ENCODE measurements at regions not wholly inside any gene's neighbourhood (a gene's known extent, or its start where the extent isn't known, plus 50 kb on each side); places are given as distances from the start of the nearest gene placed in this dataset.

- TF ChIP-seq, protein P1, sequence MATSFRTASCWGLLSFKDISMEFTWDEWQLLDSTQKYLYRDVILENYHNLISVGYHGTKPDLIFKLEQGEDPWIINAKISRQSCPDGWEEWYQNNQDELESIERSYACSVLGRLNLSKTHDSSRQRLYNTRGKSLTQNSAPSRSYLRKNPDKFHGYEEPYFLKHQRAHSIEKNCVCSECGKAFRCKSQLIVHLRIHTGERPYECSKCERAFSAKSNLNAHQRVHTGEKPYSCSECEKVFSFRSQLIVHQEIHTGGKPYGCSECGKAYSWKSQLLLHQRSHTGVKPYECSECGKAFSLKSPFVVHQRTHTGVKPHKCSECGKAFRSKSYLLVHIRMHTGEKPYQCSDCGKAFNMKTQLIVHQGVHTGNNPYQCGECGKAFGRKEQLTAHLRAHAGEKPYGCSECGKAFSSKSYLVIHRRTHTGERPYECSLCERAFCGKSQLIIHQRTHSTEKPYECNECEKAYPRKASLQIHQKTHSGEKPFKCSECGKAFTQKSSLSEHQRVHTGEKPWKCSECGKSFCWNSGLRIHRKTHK (tag by site-specific recombination; IDR thresholded peaks at IDR 0.05) = no peak
These were observed 291.2 kb upstream of the HS3ST1 start (continued) for GRCh38 chr4:11719879-11720278.

DNA sequence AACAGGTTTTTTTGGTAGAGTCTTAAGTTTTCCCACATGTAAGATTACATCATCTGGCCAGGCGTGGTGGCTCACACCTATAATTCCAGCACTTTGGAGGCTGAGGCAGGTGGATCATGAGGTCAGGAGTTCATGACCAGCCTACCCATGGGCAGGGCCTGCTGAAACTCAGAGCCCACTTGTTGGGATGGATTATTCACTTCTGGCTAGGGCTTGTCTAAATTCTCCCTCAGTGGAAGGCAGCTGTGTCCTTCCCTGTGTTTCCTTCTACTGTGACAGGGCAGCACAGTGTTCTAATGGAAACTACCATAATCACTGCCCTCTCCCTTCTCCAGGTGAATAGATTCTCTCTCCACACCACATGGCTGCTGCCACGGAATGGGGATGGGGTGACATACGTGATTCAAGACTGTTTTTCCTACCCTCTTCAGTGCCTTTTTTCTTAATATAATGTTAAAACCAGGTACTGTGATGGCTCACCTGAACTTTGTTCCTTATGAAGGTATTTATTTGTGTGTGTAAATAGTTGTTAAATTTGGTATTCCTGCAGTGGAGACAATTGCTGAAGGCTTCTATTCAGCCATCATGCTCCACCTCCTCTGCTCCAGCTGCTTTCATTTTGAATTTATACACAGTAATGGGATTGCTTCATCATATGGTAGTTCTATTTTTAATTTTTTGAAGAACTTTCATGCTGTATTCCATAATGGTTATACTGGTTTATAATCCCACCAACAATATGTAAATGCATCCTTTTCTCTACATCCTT, 287.2 kb upstream of the HS3ST1 start:
- Histone ChIP-seq H3K4me1 (ENCODE audit: control insufficient read depth, insufficient read depth, low read length) (no peaks in the 10 kb centered on the region), H3K4me3 (ENCODE audit: low read depth, low read length) (no peak overlapping the region), H3K9me3 (ENCODE audit: control insufficient read depth, insufficient read depth, low read depth, low read length) (no peaks in the 10 kb centered on the region), H3K36me3 (ENCODE audit: control insufficient read depth in 2 of 2, insufficient read depth in 1 of 2, low read length in 2 of 2) (no peaks in the 10 kb centered on the region), H3K27ac (ENCODE audit: extremely low read depth, low read depth, low read length) (no peak overlapping the region)
- ChIA-PET CTCF (no interaction called here), POLR2A (no interaction called here)
- TF ChIP-seq ZNF266 (tag by site-specific recombination; IDR thresholded peaks at IDR 0.05; ENCODE audit: low read depth) (no peak), ZNF112 (tag by site-specific recombination; IDR thresholded peaks at IDR 0.05) (no peak), ZNF621 (tag by site-specific recombination; IDR thresholded peaks at IDR 0.05) (no peak), ZBTB17 (tag by site-specific recombination; IDR thresholded peaks at IDR 0.05) (no peak), ZNF664 (tag by site-specific recombination; IDR thresholded peaks at IDR 0.05) (no peak), ZNF155 (tag by site-specific recombination; IDR thresholded peaks at IDR 0.05) (no peak), ZNF184 (tag by site-specific recombination; IDR thresholded peaks at IDR 0.05) (no peak), ZNF10 (tag by site-specific recombination; IDR thresholded peaks at IDR 0.05) (no peak), FEZF1 (tag by site-specific recombination; IDR thresholded peaks at IDR 0.05) (no peak), ZNF560 (tag by site-specific recombination; IDR thresholded peaks at IDR 0.05; ENCODE audit: borderline replicate concordance) (no peak), MYNN (tag by site-specific recombination; IDR thresholded peaks at IDR 0.05; ENCODE audit: borderline replicate concordance) (no peak)
- TF ChIP-seq, protein P2, sequence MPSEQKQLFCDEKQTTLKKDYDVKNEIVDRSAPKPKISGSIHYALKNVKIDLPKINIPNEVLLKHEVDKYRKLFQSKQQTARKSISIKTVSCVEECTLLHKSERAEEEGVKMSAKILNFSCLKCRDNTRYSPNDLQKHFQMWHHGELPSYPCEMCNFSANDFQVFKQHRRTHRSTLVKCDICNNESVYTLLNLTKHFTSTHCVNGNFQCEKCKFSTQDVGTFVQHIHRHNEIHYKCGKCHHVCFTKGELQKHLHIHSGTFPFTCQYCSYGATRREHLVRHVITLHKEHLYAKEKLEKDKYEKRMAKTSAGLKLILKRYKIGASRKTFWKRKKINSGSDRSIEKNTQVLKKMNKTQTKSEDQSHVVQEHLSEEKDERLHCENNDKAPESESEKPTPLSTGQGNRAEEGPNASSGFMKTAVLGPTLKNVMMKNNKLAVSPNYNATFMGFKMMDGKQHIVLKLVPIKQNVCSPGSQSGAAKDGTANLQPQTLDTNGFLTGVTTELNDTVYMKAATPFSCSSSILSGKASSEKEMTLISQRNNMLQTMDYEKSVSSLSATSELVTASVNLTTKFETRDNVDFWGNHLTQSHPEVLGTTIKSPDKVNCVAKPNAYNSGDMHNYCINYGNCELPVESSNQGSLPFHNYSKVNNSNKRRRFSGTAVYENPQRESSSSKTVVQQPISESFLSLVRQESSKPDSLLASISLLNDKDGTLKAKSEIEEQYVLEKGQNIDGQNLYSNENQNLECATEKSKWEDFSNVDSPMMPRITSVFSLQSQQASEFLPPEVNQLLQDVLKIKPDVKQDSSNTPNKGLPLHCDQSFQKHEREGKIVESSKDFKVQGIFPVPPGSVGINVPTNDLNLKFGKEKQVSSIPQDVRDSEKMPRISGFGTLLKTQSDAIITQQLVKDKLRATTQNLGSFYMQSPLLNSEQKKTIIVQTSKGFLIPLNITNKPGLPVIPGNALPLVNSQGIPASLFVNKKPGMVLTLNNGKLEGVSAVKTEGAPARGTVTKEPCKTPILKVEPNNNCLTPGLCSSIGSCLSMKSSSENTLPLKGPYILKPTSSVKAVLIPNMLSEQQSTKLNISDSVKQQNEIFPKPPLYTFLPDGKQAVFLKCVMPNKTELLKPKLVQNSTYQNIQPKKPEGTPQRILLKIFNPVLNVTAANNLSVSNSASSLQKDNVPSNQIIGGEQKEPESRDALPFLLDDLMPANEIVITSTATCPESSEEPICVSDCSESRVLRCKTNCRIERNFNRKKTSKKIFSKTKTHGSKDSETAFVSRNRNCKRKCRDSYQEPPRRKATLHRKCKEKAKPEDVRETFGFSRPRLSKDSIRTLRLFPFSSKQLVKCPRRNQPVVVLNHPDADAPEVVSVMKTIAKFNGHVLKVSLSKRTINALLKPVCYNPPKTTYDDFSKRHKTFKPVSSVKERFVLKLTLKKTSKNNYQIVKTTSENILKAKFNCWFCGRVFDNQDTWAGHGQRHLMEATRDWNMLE (tag by site-specific recombination; conservative IDR thresholded peaks at IDR 0.05; ENCODE audit: low read depth) = no peak

- ChIA-PET CTCF (interaction anchor here (0.7 kb wide), 1 partner anchor 869 kb away, joined by 3 read pairs; no protein-coding TSS in a partner anchor), POLR2A (no interaction called here)
- H3K36me3 ChIP-seq (ENCODE audit: control insufficient read depth in 2 of 2, insufficient read depth in 1 of 2, low read length in 2 of 2) = no peaks in the 10 kb centered on the region
- TF ChIP-seq ZBTB21 (tag by site-specific recombination; IDR thresholded peaks at IDR 0.05) (no peak), ZNF350 (tag by site-specific recombination; IDR thresholded peaks at IDR 0.05) (no peak), ZNF610 (tag by site-specific recombination; IDR thresholded peaks at IDR 0.05; ENCODE audit: borderline replicate concordance) (no peak), ZNF433 (tag by site-specific recombination; IDR thresholded peaks at IDR 0.05; ENCODE audit: low read depth) (no peak), TRIM28 (IDR thresholded peaks at IDR 0.05; ENCODE audit: borderline replicate concordance, low read length) (no peak), ZNF747 (tag by site-specific recombination; IDR thresholded peaks at IDR 0.05) (no peak), SP2 (tag by site-specific recombination; IDR thresholded peaks at IDR 0.05) (no peak)
- TF ChIP-seq, protein P3, sequence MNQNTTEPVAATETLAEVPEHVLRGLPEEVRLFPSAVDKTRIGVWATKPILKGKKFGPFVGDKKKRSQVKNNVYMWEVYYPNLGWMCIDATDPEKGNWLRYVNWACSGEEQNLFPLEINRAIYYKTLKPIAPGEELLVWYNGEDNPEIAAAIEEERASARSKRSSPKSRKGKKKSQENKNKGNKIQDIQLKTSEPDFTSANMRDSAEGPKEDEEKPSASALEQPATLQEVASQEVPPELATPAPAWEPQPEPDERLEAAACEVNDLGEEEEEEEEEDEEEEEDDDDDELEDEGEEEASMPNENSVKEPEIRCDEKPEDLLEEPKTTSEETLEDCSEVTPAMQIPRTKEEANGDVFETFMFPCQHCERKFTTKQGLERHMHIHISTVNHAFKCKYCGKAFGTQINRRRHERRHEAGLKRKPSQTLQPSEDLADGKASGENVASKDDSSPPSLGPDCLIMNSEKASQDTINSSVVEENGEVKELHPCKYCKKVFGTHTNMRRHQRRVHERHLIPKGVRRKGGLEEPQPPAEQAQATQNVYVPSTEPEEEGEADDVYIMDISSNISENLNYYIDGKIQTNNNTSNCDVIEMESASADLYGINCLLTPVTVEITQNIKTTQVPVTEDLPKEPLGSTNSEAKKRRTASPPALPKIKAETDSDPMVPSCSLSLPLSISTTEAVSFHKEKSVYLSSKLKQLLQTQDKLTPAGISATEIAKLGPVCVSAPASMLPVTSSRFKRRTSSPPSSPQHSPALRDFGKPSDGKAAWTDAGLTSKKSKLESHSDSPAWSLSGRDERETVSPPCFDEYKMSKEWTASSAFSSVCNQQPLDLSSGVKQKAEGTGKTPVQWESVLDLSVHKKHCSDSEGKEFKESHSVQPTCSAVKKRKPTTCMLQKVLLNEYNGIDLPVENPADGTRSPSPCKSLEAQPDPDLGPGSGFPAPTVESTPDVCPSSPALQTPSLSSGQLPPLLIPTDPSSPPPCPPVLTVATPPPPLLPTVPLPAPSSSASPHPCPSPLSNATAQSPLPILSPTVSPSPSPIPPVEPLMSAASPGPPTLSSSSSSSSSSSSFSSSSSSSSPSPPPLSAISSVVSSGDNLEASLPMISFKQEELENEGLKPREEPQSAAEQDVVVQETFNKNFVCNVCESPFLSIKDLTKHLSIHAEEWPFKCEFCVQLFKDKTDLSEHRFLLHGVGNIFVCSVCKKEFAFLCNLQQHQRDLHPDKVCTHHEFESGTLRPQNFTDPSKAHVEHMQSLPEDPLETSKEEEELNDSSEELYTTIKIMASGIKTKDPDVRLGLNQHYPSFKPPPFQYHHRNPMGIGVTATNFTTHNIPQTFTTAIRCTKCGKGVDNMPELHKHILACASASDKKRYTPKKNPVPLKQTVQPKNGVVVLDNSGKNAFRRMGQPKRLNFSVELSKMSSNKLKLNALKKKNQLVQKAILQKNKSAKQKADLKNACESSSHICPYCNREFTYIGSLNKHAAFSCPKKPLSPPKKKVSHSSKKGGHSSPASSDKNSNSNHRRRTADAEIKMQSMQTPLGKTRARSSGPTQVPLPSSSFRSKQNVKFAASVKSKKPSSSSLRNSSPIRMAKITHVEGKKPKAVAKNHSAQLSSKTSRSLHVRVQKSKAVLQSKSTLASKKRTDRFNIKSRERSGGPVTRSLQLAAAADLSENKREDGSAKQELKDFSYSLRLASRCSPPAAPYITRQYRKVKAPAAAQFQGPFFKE (tag by site-specific recombination; IDR thresholded peaks at IDR 0.05; ENCODE audit: borderline replicate concordance) = no peak
These were observed 281.9 kb upstream of the HS3ST1 start for GRCh38 chr4:11710453-11711093.

More at GRCh38 chr4:11710453-11711093, 281.9 kb upstream of the HS3ST1 start:
- H3K27ac ChIP-seq (ENCODE audit: extremely low read depth, low read depth, low read length) = no peak overlapping the region
- H3K4me3 ChIP-seq (ENCODE audit: low read depth, low read length) = no peak overlapping the region
- H3K9me3 ChIP-seq (ENCODE audit: control insufficient read depth, insufficient read depth, low read depth, low read length) = no peaks in the 10 kb centered on the region
- H3K4me1 ChIP-seq (ENCODE audit: control insufficient read depth, insufficient read depth, low read length) = no peaks in the 10 kb centered on the region
